IMR-90 (cell line): ENCODE measurements at regions not wholly inside any gene's neighbourhood (a gene's known extent, or its start where the extent isn't known, plus 50 kb on each side); places are given as distances from the start of the nearest gene placed in this dataset.

Experiments
- ATAC-seq: fragments of 200-7000 bp; cut with Tn5 transposase; 2 replicates; pipeline ENCODE4 v1.9.1; 2020; ENCODE audit warnings: low read depth, mild to moderate bottlenecking, moderate library complexity
- BruUV-seq: library from RNA; stranded (reverse); fragments of 400-500 nt; replicated peaks from 2 replicates; lab custom pipeline; 2021; lab: Mats Ljungman, UMichigan
- CTCF ChIA-PET: fragments of 300-600 bp; formaldehyde crosslinking; extraction: SDS; loops from one replicate; lab custom pipeline; 2021; ENCODE audit warnings: antibody characterized with exemption; lab: Yijun Ruan, JAX
- POLR2A ChIA-PET: fragments of 300-600 bp; sonication (Branson Sonifier 250); formaldehyde crosslinking; loops from one replicate; lab custom pipeline; 2022; ENCODE audit warnings: antibody characterized with exemption; ENCODE audit not compliant: unreplicated experiment; lab: Charles Lee
- DNase-seq: peaks from one replicate; pipeline ENCODE4 v3.0.0; 2013
- H2AFZ ChIP-seq: replicated peaks from 2 replicates; pipeline ENCODE3; 2013; ENCODE audit warnings: low read length, mild to moderate bottlenecking; ENCODE audit not compliant: poor library complexity
- H2AK5ac ChIP-seq: 2 replicates; pipeline ENCODE4 v1.6.1; 2013; ENCODE audit warnings: low read depth, low read length, inconsistent platforms
- H2AK9ac ChIP-seq: replicated peaks from 2 replicates; pipeline ENCODE3; 2013; ENCODE audit warnings: mild to moderate bottlenecking, low read depth, low read length, moderate library complexity; ENCODE audit not compliant: poor library complexity
- H2BK120ac ChIP-seq: 2 replicates; pipeline ENCODE4 v1.6.1; 2013; ENCODE audit warnings: low read depth, low read length, inconsistent platforms
- H2BK15ac ChIP-seq: 3 replicates; pipeline ENCODE4 v1.6.1; 2013; ENCODE audit warnings: low read depth, low read length, inconsistent platforms
- H2BK20ac ChIP-seq: 2 replicates; pipeline ENCODE4 v1.6.1; 2013; ENCODE audit warnings: low read depth, mild to moderate bottlenecking, inconsistent platforms, low read length, moderate library complexity
- H2BK5ac ChIP-seq: 2 replicates; pipeline ENCODE4 v1.6.1; 2013; ENCODE audit warnings: mild to moderate bottlenecking, low read depth, low read length, inconsistent platforms; ENCODE audit not compliant: poor library complexity, severe bottlenecking
- H3K14ac ChIP-seq: replicated peaks from 2 replicates; pipeline ENCODE4 v1.6.1; 2013; ENCODE audit warnings: low read depth, low read length, inconsistent platforms
- H3K18ac ChIP-seq: 2 replicates; pipeline ENCODE4 v1.6.1; 2013; ENCODE audit warnings: low read depth, low read length, control low read depth
- H3K23ac ChIP-seq: 2 replicates; pipeline ENCODE4 v1.6.1; 2013; ENCODE audit warnings: low read depth, low read length, inconsistent platforms
- H3K27ac ChIP-seq: 2 replicates; pipeline ENCODE4 v1.5.1; 2013; ENCODE audit warnings: mild to moderate bottlenecking, control low read depth, low read length; ENCODE audit not compliant: insufficient read depth
- H3K27me3 ChIP-seq: 2 replicates; pipeline ENCODE4 v1.6.1; 2013; ENCODE audit warnings: low read length; ENCODE audit not compliant: control insufficient read depth, insufficient read depth
- H3K36me3 ChIP-seq: 2 replicates; pipeline ENCODE4 v1.6.1; 2013; ENCODE audit warnings: low read length, mixed read lengths; ENCODE audit not compliant: control insufficient read depth, insufficient read depth
- H3K4ac ChIP-seq: 2 replicates; pipeline ENCODE4 v1.6.1; 2013; ENCODE audit warnings: low read depth, low read length, inconsistent platforms
- H3K4me1 ChIP-seq: 2 replicates; pipeline ENCODE4 v1.6.1; 2013; ENCODE audit warnings: low read length, mixed read lengths; ENCODE audit not compliant: control insufficient read depth, insufficient read depth
- H3K4me2 ChIP-seq: 2 replicates; pipeline ENCODE4 v1.6.1; 2013; ENCODE audit warnings: low read depth, mild to moderate bottlenecking, control low read depth, low read length, moderate library complexity
- H3K4me3 ChIP-seq: 2 replicates; pipeline ENCODE4 v1.5.1; 2013; ENCODE audit warnings: low read depth, mild to moderate bottlenecking, control low read depth, low read length, moderate library complexity; ENCODE audit not compliant: insufficient read depth
- H3K56ac ChIP-seq: 2 replicates; pipeline ENCODE4 v1.6.1; 2013; ENCODE audit warnings: low read length, inconsistent platforms; ENCODE audit not compliant: insufficient read depth; ENCODE audit errors: extremely low read depth
- H3K79me1 ChIP-seq, 2 experiments: 2 replicates each; pipeline ENCODE4 v1.6.1; 2013; ENCODE audit warnings: low read length in 2 of 2, inconsistent platforms in 1 of 2, low read depth in 1 of 2
- H3K9ac ChIP-seq: 2 replicates; pipeline ENCODE4 v1.6.1; 2013; ENCODE audit warnings: low read depth, low read length, control low read depth
- H3K9me1 ChIP-seq: 2 replicates; pipeline ENCODE4 v1.6.1; 2013; ENCODE audit warnings: low read length, inconsistent platforms; ENCODE audit not compliant: insufficient read depth
- H3K9me3 ChIP-seq: 2 replicates; pipeline ENCODE4 v1.6.1; 2013; ENCODE audit warnings: low read length; ENCODE audit not compliant: control insufficient read depth, insufficient read depth
- H4K20me1 ChIP-seq: 2 replicates; pipeline ENCODE4 v1.6.1; 2013; ENCODE audit warnings: low read length, inconsistent platforms; ENCODE audit not compliant: insufficient read depth
- H4K5ac ChIP-seq: 2 replicates; pipeline ENCODE4 v1.6.1; 2013; ENCODE audit warnings: mild to moderate bottlenecking, low read depth, low read length, control low read depth
- H4K8ac ChIP-seq, 2 experiments: 2 replicates each; pipeline ENCODE4 v1.6.1; 2013; ENCODE audit warnings: low read depth in 2 of 2, low read length in 2 of 2, control low read depth in 1 of 2, inconsistent platforms in 1 of 2
- H4K91ac ChIP-seq: 2 replicates; pipeline ENCODE4 v1.6.1; 2013; ENCODE audit warnings: low read depth, low read length, inconsistent platforms; ENCODE audit not compliant: insufficient read depth
- BHLHE40 ChIP-seq: fragments of 150-350 bp; IDR thresholded peaks from 2 replicates; pipeline ENCODE4 v1.6.1; 2016; ENCODE audit warnings: mild to moderate bottlenecking, low read depth, low read length
- CEBPB ChIP-seq: IDR thresholded peaks from 2 replicates; pipeline ENCODE4 v1.6.1; 2012; ENCODE audit warnings: low read depth, low read length, improper control_type of control experiment
- CHD1 ChIP-seq: IDR thresholded peaks from 2 replicates; pipeline ENCODE4 v1.6.1; 2012; ENCODE audit warnings: low read depth, low read length, improper control_type of control experiment
- CTCF ChIP-seq: conservative IDR thresholded peaks from 2 replicates; pipeline ENCODE4 v1.5.1; 2012; ENCODE audit warnings: mild to moderate bottlenecking, low read depth, low read length, improper control_type of control experiment
- ELK1 ChIP-seq: fragments of 150-350 bp; IDR thresholded peaks from 2 replicates; pipeline ENCODE4 v1.6.1; 2016; ENCODE audit warnings: low read depth, mild to moderate bottlenecking, low read length, moderate library complexity, borderline replicate concordance
- FOS ChIP-seq: fragments of 150-350 bp; IDR thresholded peaks from 2 replicates; pipeline ENCODE4 v1.6.1; 2016; ENCODE audit warnings: low read depth, low read length
- MAFK ChIP-seq: IDR thresholded peaks from 2 replicates; pipeline ENCODE4 v1.6.1; 2012; ENCODE audit warnings: low read depth, low read length, improper control_type of control experiment
- MAZ ChIP-seq: IDR thresholded peaks from 2 replicates; pipeline ENCODE4 v1.6.1; 2012; ENCODE audit warnings: low read depth, mild to moderate bottlenecking, low read length, improper control_type of control experiment, moderate library complexity, borderline replicate concordance
- MXI1 ChIP-seq: IDR thresholded peaks from 2 replicates; pipeline ENCODE4 v1.6.1; 2012; ENCODE audit warnings: low read depth, mild to moderate bottlenecking, low read length, moderate library complexity, borderline replicate concordance
- POLR2A ChIP-seq: IDR thresholded peaks from 2 replicates; pipeline ENCODE4 v1.6.1; 2012; ENCODE audit warnings: mild to moderate bottlenecking, low read depth, low read length
- RCOR1 ChIP-seq: IDR thresholded peaks from 2 replicates; pipeline ENCODE4 v1.6.1; 2012; ENCODE audit warnings: mild to moderate bottlenecking, low read length, improper control_type of control experiment; ENCODE audit not compliant: insufficient replicate concordance
- RFX5 ChIP-seq: IDR thresholded peaks from 2 replicates; pipeline ENCODE4 v1.8.0; 2012; ENCODE audit warnings: low read depth, mild to moderate bottlenecking, low read length, moderate library complexity
- SMC3 ChIP-seq: fragments of 150-350 bp; IDR thresholded peaks from 2 replicates; pipeline ENCODE4 v1.6.1; 2016; ENCODE audit warnings: low read depth, mild to moderate bottlenecking, antibody characterized with exemption, low read length, moderate library complexity
- USF2 ChIP-seq: fragments of 150-350 bp; IDR thresholded peaks from 2 replicates; pipeline ENCODE4 v1.6.1; 2017; ENCODE audit warnings: mild to moderate bottlenecking, antibody characterized with exemption, low read length, low read depth
- WGBS, 2 experiments: methylation state at CpG; one replicate each; pipeline versions ENCODE4 v1.1.5 to v1.1.7; 2013; ENCODE audit warnings: missing lambda C conversion rate in 2 of 2; ENCODE audit not compliant: insufficient read length in 1 of 2; ENCODE audit errors: extremely low coverage in 2 of 2; 5-methylcytosine and 5-hydroxymethylcytosine counted together
- dilution Hi-C: fragments of 300-500 bp; cut with HindIII; formaldehyde crosslinking; loops from one replicate; pipeline ENCODE4 v1.14.3; 2018; ENCODE audit warnings: low sequenced_read_pairs; ENCODE audit not compliant: unreplicated experiment
- in situ Hi-C: fragments of 300-500 bp; cut with MboI; formaldehyde crosslinking; loops from 3 replicates; pipeline ENCODE4 v1.14.3; 2019; ENCODE audit warnings: low sequenced_read_pairs, inconsistent platforms, mixed read lengths
- intact Hi-C: fragments of 100-400 bp; cut with micrococcal nuclease; formaldehyde crosslinking; loops from 2 replicates; pipeline ENCODE4 v1.10.0; 2022

GRCh38 chr18:43485545-43485963, 208.3 kb upstream of the SYT4 start:
- Histone ChIP-seq H3K56ac (no peak overlapping the region), H3K23ac (no peak overlapping the region), H3K14ac (no peak overlapping the region), H2BK20ac (no peak overlapping the region), H2AFZ (no peak overlapping the region), H3K4me1 (no peaks in the 10 kb centered on the region), H3K36me3 (no peaks in the 10 kb centered on the region), H2AK9ac (no peak overlapping the region), H3K18ac (no peak overlapping the region), H4K8ac (no peak overlapping the region), H2AK5ac (no peak overlapping the region), H3K9ac (no peak overlapping the region), H2BK5ac (no peak overlapping the region), H3K27me3 (no peaks in the 10 kb centered on the region), H3K79me1 (no peaks in the 10 kb centered on the region), H3K4me3 (no peak overlapping the region), H3K27ac (no peak overlapping the region), H3K9me3 (peaks cover 14% of the 10 kb centered on the region), H2BK15ac (no peak overlapping the region), H3K9me1 (no peaks in the 10 kb centered on the region), H3K4ac (no peak overlapping the region), H4K5ac (no peak overlapping the region), H3K4me2 (no peak overlapping the region), H4K20me1 (no peaks in the 10 kb centered on the region), H2BK120ac (no peak overlapping the region), H4K91ac (no peak overlapping the region)
- 69% methylated on average over 2 of the region's 5 CpGs; no CpG with 5 or more reads in 1 of the 2 experiments for WGBS, 2 experiments
- ATAC-seq (no peak), DNase-seq (no peak)
- intact Hi-C loops (no loop called here), in situ Hi-C loops (no loop called here), dilution Hi-C loops (no loop called here)
- CTCF ChIA-PET: no interaction called here
- no TSS peak for BruUV-seq
- TF ChIP-seq POLR2A (no peak), MXI1 (no peak), MAZ (no peak), FOS (no peak), CHD1 (no peak), CEBPB (no peak), CTCF (no peak), RFX5 (no peak), RCOR1 (no peak), BHLHE40 (no peak), SMC3 (no peak), USF2 (no peak), ELK1 (no peak), MAFK (no peak)
- POLR2A ChIA-PET: no interaction called here
